Liver (tissue), 3 donors: ENCODE measurements at regions not wholly inside any gene's neighbourhood (a gene's known extent, or its start where the extent isn't known, plus 50 kb on each side); places are given as distances from the start of the nearest gene placed in this dataset.

Experiments
- FOXA1 ChIP-seq: IDR thresholded peaks from 2 replicates; pipeline ENCODE4 v1.6.1; 2016; ENCODE audit warnings: antibody characterized with exemption
- GABPA ChIP-seq, 2 donors: IDR thresholded peaks in 1 of 2; conservative IDR thresholded peaks in 1 of 2; 2 replicates each; pipeline ENCODE4 v1.6.1; 2016; ENCODE audit warnings: antibody characterized with exemption in 2 of 2, mild to moderate bottlenecking in 1 of 2, moderate library complexity in 1 of 2
- HNF4A ChIP-seq, 2 donors: conservative IDR thresholded peaks; 2 replicates each; pipeline ENCODE4 v1.6.1; 2016; ENCODE audit warnings: antibody characterized with exemption in 2 of 2, mild to moderate bottlenecking in 2 of 2
- JUND ChIP-seq, 2 donors: IDR thresholded peaks; 2 replicates each; pipeline ENCODE4 v1.6.1; 2016; ENCODE audit warnings: antibody characterized with exemption in 2 of 2
- NR2F2 ChIP-seq: IDR thresholded peaks from 2 replicates; pipeline ENCODE4 v1.6.1; 2016; ENCODE audit warnings: antibody characterized with exemption
- SP1 ChIP-seq: IDR thresholded peaks from 2 replicates; pipeline ENCODE4 v1.6.1; 2018; ENCODE audit warnings: antibody characterized with exemption, mild to moderate bottlenecking
- TAF1 ChIP-seq: conservative IDR thresholded peaks from 2 replicates; pipeline ENCODE4 v1.6.1; 2016; ENCODE audit warnings: antibody characterized with exemption, mild to moderate bottlenecking
- YY1 ChIP-seq: IDR thresholded peaks from 2 replicates; pipeline ENCODE4 v1.6.1; 2016; ENCODE audit warnings: antibody characterized with exemption, mild to moderate bottlenecking
- TF ChIP-seq, protein P1 (sequence below): fragments of 150-350 bp; IDR thresholded peaks from 2 replicates; pipeline ENCODE4 v1.5.1; 2017; ENCODE audit warnings: improper control_type of control experiment, low read depth, low read length; ENCODE audit not compliant: missing input control
- TF ChIP-seq, protein P2 (sequence below): IDR thresholded peaks from 2 replicates; pipeline ENCODE4 v1.6.1; 2016; ENCODE audit warnings: antibody characterized with exemption
- TF ChIP-seq, protein P3 (sequence below): IDR thresholded peaks from 2 replicates; pipeline ENCODE4 v1.6.1; 2016; ENCODE audit warnings: antibody characterized with exemption
- TF ChIP-seq, protein P4 (sequence below): IDR thresholded peaks from 2 replicates; pipeline ENCODE4 v1.6.1; 2016; ENCODE audit warnings: antibody characterized with exemption
- donor health status: healthy.
- donor health status: healthy.

DNA sequence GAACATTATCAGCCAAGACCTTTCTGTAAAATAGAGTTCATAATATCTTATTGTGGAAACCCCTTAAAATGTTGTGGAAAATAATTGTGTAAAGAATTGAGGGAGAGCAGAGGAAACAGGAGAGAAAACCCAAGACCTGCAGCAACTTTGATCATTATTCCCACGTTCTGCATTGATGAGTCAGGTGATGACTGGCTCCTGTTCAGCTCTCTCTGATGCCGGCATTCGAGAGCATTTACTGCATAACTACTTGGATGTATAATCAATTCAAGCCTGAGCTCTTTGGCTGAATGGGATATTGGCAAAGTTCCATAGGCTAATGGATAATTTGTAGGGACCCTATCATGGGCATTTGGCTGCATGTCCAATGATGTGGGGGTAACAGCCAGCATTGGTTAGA lies 176.3 kb upstream of the ARID2 start:
- TF ChIP-seq, protein P1, sequence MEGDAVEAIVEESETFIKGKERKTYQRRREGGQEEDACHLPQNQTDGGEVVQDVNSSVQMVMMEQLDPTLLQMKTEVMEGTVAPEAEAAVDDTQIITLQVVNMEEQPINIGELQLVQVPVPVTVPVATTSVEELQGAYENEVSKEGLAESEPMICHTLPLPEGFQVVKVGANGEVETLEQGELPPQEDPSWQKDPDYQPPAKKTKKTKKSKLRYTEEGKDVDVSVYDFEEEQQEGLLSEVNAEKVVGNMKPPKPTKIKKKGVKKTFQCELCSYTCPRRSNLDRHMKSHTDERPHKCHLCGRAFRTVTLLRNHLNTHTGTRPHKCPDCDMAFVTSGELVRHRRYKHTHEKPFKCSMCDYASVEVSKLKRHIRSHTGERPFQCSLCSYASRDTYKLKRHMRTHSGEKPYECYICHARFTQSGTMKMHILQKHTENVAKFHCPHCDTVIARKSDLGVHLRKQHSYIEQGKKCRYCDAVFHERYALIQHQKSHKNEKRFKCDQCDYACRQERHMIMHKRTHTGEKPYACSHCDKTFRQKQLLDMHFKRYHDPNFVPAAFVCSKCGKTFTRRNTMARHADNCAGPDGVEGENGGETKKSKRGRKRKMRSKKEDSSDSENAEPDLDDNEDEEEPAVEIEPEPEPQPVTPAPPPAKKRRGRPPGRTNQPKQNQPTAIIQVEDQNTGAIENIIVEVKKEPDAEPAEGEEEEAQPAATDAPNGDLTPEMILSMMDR = no peak
- TF ChIP-seq YY1 (no peak), SP1 (no peak), NR2F2 (no peak), GABPA (IDR thresholded peaks at IDR 0.05 in 1 of 2, conservative IDR thresholded peaks at IDR 0.05 in 1 of 2) (no peak), TAF1 (no peak), JUND (IDR thresholded peaks at IDR 0.05) (no peak), FOXA1 (no peak), HNF4A (conservative IDR thresholded peaks at IDR 0.05) (no peak)
- TF ChIP-seq, protein P2, sequence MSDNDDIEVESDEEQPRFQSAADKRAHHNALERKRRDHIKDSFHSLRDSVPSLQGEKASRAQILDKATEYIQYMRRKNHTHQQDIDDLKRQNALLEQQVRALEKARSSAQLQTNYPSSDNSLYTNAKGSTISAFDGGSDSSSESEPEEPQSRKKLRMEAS = no peak
- TF ChIP-seq, protein P3, sequence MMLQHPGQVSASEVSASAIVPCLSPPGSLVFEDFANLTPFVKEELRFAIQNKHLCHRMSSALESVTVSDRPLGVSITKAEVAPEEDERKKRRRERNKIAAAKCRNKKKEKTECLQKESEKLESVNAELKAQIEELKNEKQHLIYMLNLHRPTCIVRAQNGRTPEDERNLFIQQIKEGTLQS = no peak
- TF ChIP-seq, protein P4, sequence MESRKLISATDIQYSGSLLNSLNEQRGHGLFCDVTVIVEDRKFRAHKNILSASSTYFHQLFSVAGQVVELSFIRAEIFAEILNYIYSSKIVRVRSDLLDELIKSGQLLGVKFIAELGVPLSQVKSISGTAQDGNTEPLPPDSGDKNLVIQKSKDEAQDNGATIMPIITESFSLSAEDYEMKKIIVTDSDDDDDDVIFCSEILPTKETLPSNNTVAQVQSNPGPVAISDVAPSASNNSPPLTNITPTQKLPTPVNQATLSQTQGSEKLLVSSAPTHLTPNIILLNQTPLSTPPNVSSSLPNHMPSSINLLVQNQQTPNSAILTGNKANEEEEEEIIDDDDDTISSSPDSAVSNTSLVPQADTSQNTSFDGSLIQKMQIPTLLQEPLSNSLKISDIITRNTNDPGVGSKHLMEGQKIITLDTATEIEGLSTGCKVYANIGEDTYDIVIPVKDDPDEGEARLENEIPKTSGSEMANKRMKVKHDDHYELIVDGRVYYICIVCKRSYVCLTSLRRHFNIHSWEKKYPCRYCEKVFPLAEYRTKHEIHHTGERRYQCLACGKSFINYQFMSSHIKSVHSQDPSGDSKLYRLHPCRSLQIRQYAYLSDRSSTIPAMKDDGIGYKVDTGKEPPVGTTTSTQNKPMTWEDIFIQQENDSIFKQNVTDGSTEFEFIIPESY = no peak
